Right lobe of liver (tissue), 4 donors: ENCODE measurements at regions not wholly inside any gene's neighbourhood (a gene's known extent, or its start where the extent isn't known, plus 50 kb on each side); places are given as distances from the start of the nearest gene placed in this dataset.

Source experiments
- CTCF ChIP-seq, 4 donors: fragments of 200-600 bp in 3 of 4; fragments of 450-650 bp in 1 of 4; IDR thresholded peaks; one replicate each; pipeline versions ENCODE4 v1.5.1 to v1.8.0; 2016 to 2022; ENCODE audit warnings: antibody characterized with exemption in 4 of 4, mild to moderate bottlenecking in 2 of 4
- POLR2A ChIP-seq: fragments of 450-650 bp; IDR thresholded peaks from one replicate; pipeline ENCODE4 v1.6.1; 2017; ENCODE audit warnings: antibody characterized with exemption, mild to moderate bottlenecking
- donor health status: DM: no; HTN: no; CAD: no.
- donor health status: DM: no; HTN: no; CAD: no.
- donor health status: DM: no; HTN: yes; CAD: no.

DNA sequence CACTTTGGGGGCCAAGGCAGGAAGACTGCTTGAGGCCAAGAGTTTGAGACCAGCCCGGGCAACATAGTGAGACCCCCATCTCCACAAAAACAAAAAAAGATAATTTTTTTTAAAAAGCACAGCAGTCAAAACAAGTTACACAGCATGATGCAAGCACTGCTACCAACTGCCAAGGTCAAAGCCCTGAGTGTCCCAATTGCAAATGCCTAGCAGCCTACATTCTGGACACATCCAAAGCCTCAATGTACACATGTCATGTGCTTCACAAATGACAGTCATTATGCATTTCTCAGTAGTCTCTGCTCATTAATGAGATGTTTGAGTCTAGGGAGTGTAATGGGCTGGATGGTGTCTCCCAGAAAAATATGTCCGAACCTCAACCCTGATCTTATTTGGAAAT, 113.7 kb upstream of the CCND2 start:
- TF ChIP-seq CTCF (IDR thresholded peaks at IDR 0.05): no peak
- no peak for TF ChIP-seq POLR2A
